ENCODE measurements at regions not wholly inside any gene's neighbourhood (a gene's known extent, or its start where the extent isn't known, plus 50 kb on each side); places are given as distances from the start of the nearest gene placed in this dataset.

DNA sequence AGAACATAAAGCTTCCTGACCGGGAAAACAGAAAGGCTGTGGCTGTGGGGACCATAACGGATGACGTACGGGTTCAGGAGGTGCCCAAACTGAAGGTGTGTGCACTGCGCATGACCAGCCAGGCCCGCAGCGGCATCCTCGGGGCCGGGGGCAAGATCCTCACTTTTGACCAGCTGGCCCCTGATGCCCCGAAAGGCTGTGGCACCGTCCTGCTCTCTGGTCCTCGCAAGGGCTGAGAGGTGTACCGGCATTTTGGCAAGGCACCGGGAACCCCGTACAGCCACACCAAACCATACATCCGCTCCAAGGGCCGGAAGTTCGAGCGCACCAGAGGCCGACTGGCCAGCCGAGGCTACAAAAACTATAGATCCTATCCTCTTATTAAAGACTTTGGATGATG lies 179.3 kb downstream of the PTN start:
- no peak overlapping the region for H3K4me3 ChIP-seq (ENCODE audit: low read depth, poor library complexity, severe bottlenecking)
- intact Hi-C loops (cut with DNase I; ENCODE audit: low total_unique reads) = no loop called here
- 94 to 96% methylated on average over 20 to 21 of the region's 21 CpGs for WGBS, 2 donors
- DNase-seq (ENCODE audit: low spot score in 2 of 2) = no peak
- TF ChIP-seq POLR2A (IDR thresholded peaks at IDR 0.05) = no peak
- TF ChIP-seq, protein P1, sequence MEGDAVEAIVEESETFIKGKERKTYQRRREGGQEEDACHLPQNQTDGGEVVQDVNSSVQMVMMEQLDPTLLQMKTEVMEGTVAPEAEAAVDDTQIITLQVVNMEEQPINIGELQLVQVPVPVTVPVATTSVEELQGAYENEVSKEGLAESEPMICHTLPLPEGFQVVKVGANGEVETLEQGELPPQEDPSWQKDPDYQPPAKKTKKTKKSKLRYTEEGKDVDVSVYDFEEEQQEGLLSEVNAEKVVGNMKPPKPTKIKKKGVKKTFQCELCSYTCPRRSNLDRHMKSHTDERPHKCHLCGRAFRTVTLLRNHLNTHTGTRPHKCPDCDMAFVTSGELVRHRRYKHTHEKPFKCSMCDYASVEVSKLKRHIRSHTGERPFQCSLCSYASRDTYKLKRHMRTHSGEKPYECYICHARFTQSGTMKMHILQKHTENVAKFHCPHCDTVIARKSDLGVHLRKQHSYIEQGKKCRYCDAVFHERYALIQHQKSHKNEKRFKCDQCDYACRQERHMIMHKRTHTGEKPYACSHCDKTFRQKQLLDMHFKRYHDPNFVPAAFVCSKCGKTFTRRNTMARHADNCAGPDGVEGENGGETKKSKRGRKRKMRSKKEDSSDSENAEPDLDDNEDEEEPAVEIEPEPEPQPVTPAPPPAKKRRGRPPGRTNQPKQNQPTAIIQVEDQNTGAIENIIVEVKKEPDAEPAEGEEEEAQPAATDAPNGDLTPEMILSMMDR (IDR thresholded peaks at IDR 0.05) = no peak

DNA sequence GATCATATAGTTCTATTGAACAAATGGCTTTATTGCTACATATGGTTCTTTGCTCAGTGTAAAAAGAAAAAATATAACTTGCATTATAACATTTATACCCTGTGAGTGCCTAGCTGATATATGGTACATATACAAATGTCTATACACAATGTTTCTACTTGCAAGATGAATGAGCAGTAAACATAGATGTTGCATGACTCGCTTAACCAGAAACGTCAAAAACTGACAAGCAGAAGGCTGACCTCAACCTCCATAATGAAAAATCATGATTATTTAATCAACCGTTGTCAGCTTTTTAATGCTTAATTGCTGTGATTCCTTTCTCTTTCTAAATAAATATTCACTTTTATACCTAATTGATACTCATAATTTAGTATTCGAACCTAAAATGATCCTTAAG lies 183.3 kb downstream of the PTN start:
- WGBS, 2 donors = 78 to 79% methylated on average over 4 of the region's 4 CpGs
- no peak for TF ChIP-seq POLR2A (IDR thresholded peaks at IDR 0.05)
- TF ChIP-seq, protein P1 (IDR thresholded peaks at IDR 0.05) = no peak
- no peak overlapping the region for H3K4me3 ChIP-seq (ENCODE audit: low read depth, poor library complexity, severe bottlenecking)
- intact Hi-C loops (cut with DNase I; ENCODE audit: low total_unique reads) = no loop called here
- DNase-seq (ENCODE audit: low spot score in 2 of 2) = no peak

- no peak overlapping the region for H3K4me3 ChIP-seq (ENCODE audit: low read depth, poor library complexity, severe bottlenecking)
- DNase-seq (ENCODE audit: low spot score in 2 of 2) = no peak
- TF ChIP-seq POLR2A (IDR thresholded peaks at IDR 0.05) = no peak
- intact Hi-C loops (cut with DNase I; ENCODE audit: low total_unique reads) = no loop called here
- WGBS, 2 donors = 89 to 94% methylated on average over 1 of the region's 1 CpG
Measured at GRCh38 chr7:137157256-137157655, 186.3 kb downstream of the PTN start.

GRCh38 chr7:137151690-137152052 lies 191.9 kb downstream of the PTN start:
- no peak overlapping the region for H3K4me3 ChIP-seq (ENCODE audit: low read depth, poor library complexity, severe bottlenecking)
- 86 to 89% methylated on average over 2 of the region's 2 CpGs for WGBS, 2 donors
- TF ChIP-seq, protein P1 (IDR thresholded peaks at IDR 0.05) = no peak
- TF ChIP-seq POLR2A (IDR thresholded peaks at IDR 0.05) = no peak
- no peak for DNase-seq (ENCODE audit: low spot score in 2 of 2)
- intact Hi-C loops (cut with DNase I; ENCODE audit: low total_unique reads) = no loop called here

- 45 to 54% methylated on average over 5 of the region's 5 CpGs for WGBS, 2 donors
- no peak for DNase-seq (ENCODE audit: low spot score in 2 of 2)
- intact Hi-C loops (cut with DNase I; ENCODE audit: low total_unique reads) = no loop called here
- no peak overlapping the region for H3K4me3 ChIP-seq (ENCODE audit: low read depth, poor library complexity, severe bottlenecking)
- TF ChIP-seq POLR2A (IDR thresholded peaks at IDR 0.05) = no peak
- TF ChIP-seq, protein P1 (IDR thresholded peaks at IDR 0.05) = no peak
Measured at GRCh38 chr7:137151041-137151689, 192.4 kb downstream of the PTN start.

DNA sequence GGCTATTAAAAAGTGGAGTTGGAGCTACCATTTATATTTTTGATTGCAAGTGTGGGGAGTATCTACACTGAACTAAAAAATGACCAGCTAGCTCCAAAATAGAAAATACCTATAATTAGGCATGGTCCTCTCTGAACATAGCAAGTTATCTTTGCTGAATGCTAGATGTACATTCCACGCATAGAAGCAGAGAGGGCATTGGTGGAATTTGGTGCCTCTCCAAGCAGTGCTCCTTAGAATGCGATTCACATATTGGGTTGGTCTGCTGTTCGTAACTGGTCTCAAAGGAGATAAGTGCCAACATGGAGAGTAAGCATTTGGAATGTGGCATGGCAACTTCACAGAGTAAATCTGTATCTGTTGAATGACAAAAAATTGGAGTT lies 196.2 kb downstream of the PTN start:
- WGBS, 2 donors = 72 to 82% methylated on average over 3 of the region's 3 CpGs
- intact Hi-C loops (cut with DNase I; ENCODE audit: low total_unique reads) = no loop called here
- no peak for TF ChIP-seq POLR2A (IDR thresholded peaks at IDR 0.05)
- TF ChIP-seq, protein P1 (IDR thresholded peaks at IDR 0.05) = no peak
- no peak for DNase-seq (ENCODE audit: low spot score in 2 of 2)
- H3K4me3 ChIP-seq (ENCODE audit: low read depth, poor library complexity, severe bottlenecking) = no peak overlapping the region

All from lower leg skin (tissue), 4 donors.